Uterus (tissue), 3 donors: ENCODE measurements at regions not wholly inside any gene's neighbourhood (a gene's known extent, or its start where the extent isn't known, plus 50 kb on each side); places are given as distances from the start of the nearest gene placed in this dataset.

Source experiments
- DNase-seq, 2 donors: peaks; one replicate each; pipeline ENCODE4 v3.0.0-alpha.2; 2019 to 2020
- H3K27ac ChIP-seq, 2 donors: fragments of 200-600 bp; sonication (generic); 1 replicate in 1 of 2; 2 replicates in 1 of 2; pipeline ENCODE4 v1.5.1; 2016 to 2018
- H3K27me3 ChIP-seq, 2 donors: fragments of 200-600 bp; sonication (generic); one replicate each; pipeline ENCODE4 v1.5.1; 2018 to 2019; ENCODE audit warnings: control low read depth in 1 of 2
- H3K36me3 ChIP-seq, 2 donors: fragments of 200-600 bp; sonication (generic); one replicate each; pipeline ENCODE4 v1.5.1; 2019; ENCODE audit warnings: control low read depth in 1 of 2
- H3K4me1 ChIP-seq, 2 donors: fragments of 200-600 bp; sonication (generic); one replicate each; pipeline ENCODE4 v1.5.1; 2018 to 2019; ENCODE audit warnings: control low read depth in 1 of 2
- H3K4me3 ChIP-seq, 2 donors: fragments of 200-600 bp; sonication (generic); 1 replicate in 1 of 2; 2 replicates in 1 of 2; pipeline ENCODE4 v1.5.1; 2018 to 2019; ENCODE audit warnings: mild to moderate bottlenecking in 1 of 2
- H3K9me3 ChIP-seq, 2 donors: fragments of 200-600 bp; sonication (generic); one replicate each; pipeline ENCODE4 v1.5.1; 2019; ENCODE audit warnings: control low read depth in 1 of 2
- CTCF ChIP-seq, 4 experiments: fragments of 200-600 bp in 2 of 4; fragments of 450-650 bp in 2 of 4; sonication (generic) in 2 of 4; IDR thresholded peaks; one replicate each; pipeline ENCODE4 v1.5.1; 2016 to 2019; ENCODE audit warnings: antibody characterized with exemption in 4 of 4, mild to moderate bottlenecking in 2 of 4, moderate library complexity in 1 of 4
- POLR2A ChIP-seq, 2 donors: fragments of 450-650 bp; IDR thresholded peaks; one replicate each; pipeline ENCODE4 v1.6.1; 2016; ENCODE audit warnings: antibody characterized with exemption in 2 of 2, mild to moderate bottlenecking in 1 of 2, moderate library complexity in 1 of 2
- intact Hi-C: fragments of 100-400 bp; cut with DNase I; formaldehyde crosslinking; loops from one replicate; pipeline ENCODE4 v1.15.1; 2023; ENCODE audit warnings: low total_unique reads
- donor health status: DM: yes; HTN: yes; CAD: no.

GRCh38 chr10:117781216-117781831 is 238.8 kb downstream of the EMX2 start:
- Histone ChIP-seq H3K27me3 (no peaks in the 10 kb centered on the region), H3K36me3 (no peaks in the 10 kb centered on the region), H3K27ac (no peak overlapping the region), H3K4me1 (no peaks in the 10 kb centered on the region), H3K4me3 (no peak overlapping the region), H3K9me3 (no peaks in the 10 kb centered on the region)
- TF ChIP-seq POLR2A (IDR thresholded peaks at IDR 0.05) (no peak), CTCF (IDR thresholded peaks at IDR 0.05) (no peak)
- no peak for DNase-seq
- intact Hi-C loops: no loop called here

GRCh38 chr10:117782276-117782675 is 239.7 kb downstream of the EMX2 start:
- Histone ChIP-seq H3K27me3 (no peaks in the 10 kb centered on the region), H3K4me3 (no peak overlapping the region), H3K4me1 (no peaks in the 10 kb centered on the region), H3K9me3 (no peaks in the 10 kb centered on the region), H3K27ac (no peak overlapping the region), H3K36me3 (no peaks in the 10 kb centered on the region)
- intact Hi-C loops: no loop called here
- TF ChIP-seq POLR2A (IDR thresholded peaks at IDR 0.05) (no peak), CTCF (IDR thresholded peaks at IDR 0.05) (no peak)
- no peak for DNase-seq

- no peaks in the 10 kb centered on the region for H3K4me1 ChIP-seq
- no peaks in the 10 kb centered on the region for H3K27me3 ChIP-seq
- intact Hi-C loops: no loop called here
- H3K4me3 ChIP-seq: no peak overlapping the region
- DNase-seq: no peak
- H3K27ac ChIP-seq: no peak overlapping the region
- TF ChIP-seq POLR2A (IDR thresholded peaks at IDR 0.05): no peak
- TF ChIP-seq CTCF (IDR thresholded peaks at IDR 0.05): no peak
- no peaks in the 10 kb centered on the region for H3K9me3 ChIP-seq
- H3K36me3 ChIP-seq: no peaks in the 10 kb centered on the region
Measured at GRCh38 chr10:117783698-117784395, 241.3 kb downstream of the EMX2 start.

- Histone ChIP-seq H3K4me3 (no peak overlapping the region), H3K27ac (no peak overlapping the region), H3K36me3 (no peaks in the 10 kb centered on the region), H3K9me3 (no peaks in the 10 kb centered on the region), H3K27me3 (no peaks in the 10 kb centered on the region), H3K4me1 (no peaks in the 10 kb centered on the region)
- no peak for TF ChIP-seq CTCF (IDR thresholded peaks at IDR 0.05)
- no peak for TF ChIP-seq POLR2A (IDR thresholded peaks at IDR 0.05)
- no peak for DNase-seq
- intact Hi-C loops: no loop called here
Measured at GRCh38 chr10:117784776-117785175, 242.2 kb downstream of the EMX2 start.

GRCh38 chr10:117788911-117789310 is 246.4 kb downstream of the EMX2 start:
- no peak overlapping the region for H3K27ac ChIP-seq
- DNase-seq: no peak
- H3K27me3 ChIP-seq: no peaks in the 10 kb centered on the region
- H3K4me3 ChIP-seq: no peak overlapping the region
- no peaks in the 10 kb centered on the region for H3K9me3 ChIP-seq
- H3K36me3 ChIP-seq: no peaks in the 10 kb centered on the region
- TF ChIP-seq POLR2A (IDR thresholded peaks at IDR 0.05) (no peak), CTCF (IDR thresholded peaks at IDR 0.05) (no peak)
- intact Hi-C loops: no loop called here
- no peaks in the 10 kb centered on the region for H3K4me1 ChIP-seq
